ENCODE measurements at regions not wholly inside any gene's neighbourhood (a gene's known extent, or its start where the extent isn't known, plus 50 kb on each side); places are given as distances from the start of the nearest gene placed in this dataset.

GRCh38 chr3:139284221-139284620 is 59.6 kb upstream of the MRPS22 start:
- ATAC-seq (no peak), DNase-seq (no peak)
- Histone ChIP-seq H3K27ac (no peak overlapping the region), H3K27me3 (no peaks in the 10 kb centered on the region), H3K4me3 (no peak overlapping the region), H3K9me3 (no peaks in the 10 kb centered on the region), H3K4me1 (peaks cover 0 to 36% (median 13%) of the 10 kb centered on the region in 9 donors), H3K36me3 (no peaks in the 10 kb centered on the region)
- WGBS, 2 donors = 74 to 78% methylated on average over 4 of the region's 4 CpGs
- TF ChIP-seq CTCF (IDR thresholded peaks at IDR 0.05) = no peak
- intact Hi-C loops (cut with DNase I) = no loop called here

- WGBS, 2 donors = 58 to 65% methylated on average over 2 of the region's 2 CpGs
- H3K9me3 ChIP-seq = no peaks in the 10 kb centered on the region
- TF ChIP-seq CTCF (IDR thresholded peaks at IDR 0.05) = no peak
- intact Hi-C loops (cut with DNase I) = no loop called here
- no peak for ATAC-seq
- DNase-seq = no peak
- H3K4me1 ChIP-seq = peaks cover 0 to 36% (median 13%) of the 10 kb centered on the region in 9 donors
- H3K36me3 ChIP-seq = no peaks in the 10 kb centered on the region
- no peaks in the 10 kb centered on the region for H3K27me3 ChIP-seq
- no peak overlapping the region for H3K4me3 ChIP-seq
- H3K27ac ChIP-seq = no peak overlapping the region
Measured at GRCh38 chr3:139285691-139286090, 58.1 kb upstream of the MRPS22 start.

- H3K4me3 ChIP-seq = no peak overlapping the region
- TF ChIP-seq CTCF (IDR thresholded peaks at IDR 0.05) = no peak
- 77 to 79% methylated on average over 5 of the region's 5 CpGs for WGBS, 2 donors
- H3K27ac ChIP-seq = no peak overlapping the region
- no peaks in the 10 kb centered on the region for H3K9me3 ChIP-seq
- no peaks in the 10 kb centered on the region for H3K27me3 ChIP-seq
- no peaks in the 10 kb centered on the region for H3K36me3 ChIP-seq
- intact Hi-C loops (cut with DNase I) = no loop called here
- peak in 1 of 8 donors; percentile 5 for ATAC-seq
- DNase-seq = no peak
- peaks cover 0 to 36% (median 13%) of the 10 kb centered on the region in 9 donors for H3K4me1 ChIP-seq
Measured at GRCh38 chr3:139286241-139286640, 57.6 kb upstream of the MRPS22 start.

- Histone ChIP-seq H3K27me3 (no peaks in the 10 kb centered on the region), H3K27ac (no peak overlapping the region), H3K4me1 (peaks cover 0 to 36% (median 13%) of the 10 kb centered on the region in 9 donors), H3K4me3 (no peak overlapping the region), H3K9me3 (no peaks in the 10 kb centered on the region), H3K36me3 (no peaks in the 10 kb centered on the region)
- peak; percentile 58 to 62 for DNase-seq
- 28 to 35% methylated on average over 7 of the region's 7 CpGs for WGBS, 2 donors
- no peak for TF ChIP-seq CTCF (IDR thresholded peaks at IDR 0.05)
- peak; percentile 59 to 85 (median 73) for ATAC-seq
- intact Hi-C loops (cut with DNase I) = no loop called here
Measured at GRCh38 chr3:139286825-139287224, 57.0 kb upstream of the MRPS22 start.
